ENCODE measurements at regions not wholly inside any gene's neighbourhood (a gene's known extent, or its start where the extent isn't known, plus 50 kb on each side); places are given as distances from the start of the nearest gene placed in this dataset.

- H3K4me3 ChIP-seq (ENCODE audit: low read length, poor library complexity, severe bottlenecking) = no peak overlapping the region
- H4K20me1 ChIP-seq (ENCODE audit: insufficient read depth, low read length, poor library complexity, severe bottlenecking) = no peaks in the 10 kb centered on the region
- H3K9ac ChIP-seq (ENCODE audit: low read depth, low read length, poor library complexity, severe bottlenecking) = no peak overlapping the region
- H3F3A ChIP-seq (ENCODE audit: low read depth) = no peaks in the 10 kb centered on the region
- no peaks in the 10 kb centered on the region for H3K79me2 ChIP-seq (ENCODE audit: insufficient read depth, low read length)
- H3K27me3 ChIP-seq (ENCODE audit: insufficient read depth, low read length, poor library complexity, severe bottlenecking) = no peaks in the 10 kb centered on the region
- no peak overlapping the region for H2AFZ ChIP-seq (ENCODE audit: low read length)
- no peak overlapping the region for H3K4me2 ChIP-seq (ENCODE audit: low read depth, low read length, poor library complexity, severe bottlenecking)
- TF ChIP-seq CTCF (conservative IDR thresholded peaks at IDR 0.05; ENCODE audit: low read length) (no peak), EZH2phosphoT487 (IDR thresholded peaks at IDR 0.05; ENCODE audit: borderline replicate concordance) (no peak)
- no peaks in the 10 kb centered on the region for H3K36me3 ChIP-seq (ENCODE audit: insufficient read depth, low read length)
- no peaks in the 10 kb centered on the region for H3K9me2 ChIP-seq (replicated peaks; ENCODE audit: low read depth, low read length)
- H3K9me3 ChIP-seq (ENCODE audit: insufficient read depth, low read depth, low read length) = no peaks in the 10 kb centered on the region
- no peaks in the 10 kb centered on the region for H3K4me1 ChIP-seq (ENCODE audit: insufficient read depth, low read length, poor library complexity, severe bottlenecking)
These were observed 400.5 kb upstream of the CCL2 start for GRCh38 chr17:33854596-33854995.

GRCh38 chr17:33858121-33858520 lies 397.0 kb upstream of the CCL2 start:
- H3K4me2 ChIP-seq (ENCODE audit: low read depth, low read length, poor library complexity, severe bottlenecking) = no peak overlapping the region
- TF ChIP-seq EZH2phosphoT487 (IDR thresholded peaks at IDR 0.05; ENCODE audit: borderline replicate concordance) = no peak
- no peak for TF ChIP-seq CTCF (conservative IDR thresholded peaks at IDR 0.05; ENCODE audit: low read length)
- no peaks in the 10 kb centered on the region for H3K9me3 ChIP-seq (ENCODE audit: insufficient read depth, low read depth, low read length)
- H3K27me3 ChIP-seq (ENCODE audit: insufficient read depth, low read length, poor library complexity, severe bottlenecking) = no peaks in the 10 kb centered on the region
- no peak overlapping the region for H3K4me3 ChIP-seq (ENCODE audit: low read length, poor library complexity, severe bottlenecking)
- no peak overlapping the region for H3K9ac ChIP-seq (ENCODE audit: low read depth, low read length, poor library complexity, severe bottlenecking)
- H4K20me1 ChIP-seq (ENCODE audit: insufficient read depth, low read length, poor library complexity, severe bottlenecking) = no peaks in the 10 kb centered on the region
- H2AFZ ChIP-seq (ENCODE audit: low read length) = no peak overlapping the region
- H3K4me1 ChIP-seq (ENCODE audit: insufficient read depth, low read length, poor library complexity, severe bottlenecking) = no peaks in the 10 kb centered on the region
- no peaks in the 10 kb centered on the region for H3K9me2 ChIP-seq (replicated peaks; ENCODE audit: low read depth, low read length)
- H3F3A ChIP-seq (ENCODE audit: low read depth) = no peaks in the 10 kb centered on the region
- H3K79me2 ChIP-seq (ENCODE audit: insufficient read depth, low read length) = no peaks in the 10 kb centered on the region
- H3K36me3 ChIP-seq (ENCODE audit: insufficient read depth, low read length) = no peaks in the 10 kb centered on the region

GRCh38 chr17:33858682-33859081 lies 396.4 kb upstream of the CCL2 start:
- no peak overlapping the region for H3K4me2 ChIP-seq (ENCODE audit: low read depth, low read length, poor library complexity, severe bottlenecking)
- no peaks in the 10 kb centered on the region for H4K20me1 ChIP-seq (ENCODE audit: insufficient read depth, low read length, poor library complexity, severe bottlenecking)
- no peak for TF ChIP-seq CTCF (conservative IDR thresholded peaks at IDR 0.05; ENCODE audit: low read length)
- TF ChIP-seq EZH2phosphoT487 (IDR thresholded peaks at IDR 0.05; ENCODE audit: borderline replicate concordance) = no peak
- H3K79me2 ChIP-seq (ENCODE audit: insufficient read depth, low read length) = no peaks in the 10 kb centered on the region
- H2AFZ ChIP-seq (ENCODE audit: low read length) = no peak overlapping the region
- no peaks in the 10 kb centered on the region for H3K9me2 ChIP-seq (replicated peaks; ENCODE audit: low read depth, low read length)
- no peaks in the 10 kb centered on the region for H3K27me3 ChIP-seq (ENCODE audit: insufficient read depth, low read length, poor library complexity, severe bottlenecking)
- H3K4me1 ChIP-seq (ENCODE audit: insufficient read depth, low read length, poor library complexity, severe bottlenecking) = no peaks in the 10 kb centered on the region
- no peaks in the 10 kb centered on the region for H3F3A ChIP-seq (ENCODE audit: low read depth)
- H3K4me3 ChIP-seq (ENCODE audit: low read length, poor library complexity, severe bottlenecking) = no peak overlapping the region
- no peak overlapping the region for H3K9ac ChIP-seq (ENCODE audit: low read depth, low read length, poor library complexity, severe bottlenecking)
- no peaks in the 10 kb centered on the region for H3K9me3 ChIP-seq (ENCODE audit: insufficient read depth, low read depth, low read length)
- H3K36me3 ChIP-seq (ENCODE audit: insufficient read depth, low read length) = no peaks in the 10 kb centered on the region

All from Loucy (cell line).